Cardiac muscle cell (in vitro differentiated cells and primary cell): ENCODE measurements at regions not wholly inside any gene's neighbourhood (a gene's known extent, or its start where the extent isn't known, plus 50 kb on each side); places are given as distances from the start of the nearest gene placed in this dataset.
A peak's percentile ranks its signal among the peaks of the same experiment; 100 is the strongest.

Experiments used
- DNase-seq, 2 donors: peaks; one replicate each; pipeline versions ENCODE4 v3.0.0 to v3.0.0-alpha.2; 2010 to 2017; ENCODE audit warnings: low read depth in 1 of 2, low spot score in 1 of 2
- H3K27ac ChIP-seq: fragments of 200-600 bp; sonication (generic); 2 replicates; pipeline ENCODE4 v1.5.1; 2016
- H3K27me3 ChIP-seq: fragments of 200-600 bp; sonication (generic); 2 replicates; pipeline ENCODE4 v1.6.0; 2016; ENCODE audit warnings: control low read depth
- H3K36me3 ChIP-seq: fragments of 200-600 bp; sonication (generic); 2 replicates; pipeline ENCODE4 v1.5.1; 2016; ENCODE audit warnings: control low read depth
- H3K4me1 ChIP-seq: fragments of 200-600 bp; sonication (generic); 2 replicates; pipeline ENCODE4 v1.8.1; 2017; ENCODE audit warnings: low read depth, mild to moderate bottlenecking, mixed run types
- H3K4me3 ChIP-seq: fragments of 200-600 bp; sonication (generic); 2 replicates; pipeline ENCODE4 v1.5.1; 2016; ENCODE audit warnings: mild to moderate bottlenecking
- H3K9me3 ChIP-seq: fragments of 200-600 bp; sonication (generic); 2 replicates; pipeline ENCODE4 v1.5.1; 2017; ENCODE audit warnings: low read depth, mild to moderate bottlenecking, control low read depth
- TF ChIP-seq, protein P1 (sequence below): IDR thresholded peaks from 2 replicates; pipeline ENCODE4 v1.5.1; 2012; ENCODE audit warnings: low read depth, mild to moderate bottlenecking, low read length

GRCh38 chr2:52117299-52117698, 1085.4 kb upstream of the NRXN1 start:
- TF ChIP-seq, protein P1, sequence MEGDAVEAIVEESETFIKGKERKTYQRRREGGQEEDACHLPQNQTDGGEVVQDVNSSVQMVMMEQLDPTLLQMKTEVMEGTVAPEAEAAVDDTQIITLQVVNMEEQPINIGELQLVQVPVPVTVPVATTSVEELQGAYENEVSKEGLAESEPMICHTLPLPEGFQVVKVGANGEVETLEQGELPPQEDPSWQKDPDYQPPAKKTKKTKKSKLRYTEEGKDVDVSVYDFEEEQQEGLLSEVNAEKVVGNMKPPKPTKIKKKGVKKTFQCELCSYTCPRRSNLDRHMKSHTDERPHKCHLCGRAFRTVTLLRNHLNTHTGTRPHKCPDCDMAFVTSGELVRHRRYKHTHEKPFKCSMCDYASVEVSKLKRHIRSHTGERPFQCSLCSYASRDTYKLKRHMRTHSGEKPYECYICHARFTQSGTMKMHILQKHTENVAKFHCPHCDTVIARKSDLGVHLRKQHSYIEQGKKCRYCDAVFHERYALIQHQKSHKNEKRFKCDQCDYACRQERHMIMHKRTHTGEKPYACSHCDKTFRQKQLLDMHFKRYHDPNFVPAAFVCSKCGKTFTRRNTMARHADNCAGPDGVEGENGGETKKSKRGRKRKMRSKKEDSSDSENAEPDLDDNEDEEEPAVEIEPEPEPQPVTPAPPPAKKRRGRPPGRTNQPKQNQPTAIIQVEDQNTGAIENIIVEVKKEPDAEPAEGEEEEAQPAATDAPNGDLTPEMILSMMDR, result no peak
- Histone ChIP-seq H3K9me3 (no peaks in the 10 kb centered on the region), H3K36me3 (no peaks in the 10 kb centered on the region), H3K4me1 (no peaks in the 10 kb centered on the region), H3K4me3 (no peak overlapping the region), H3K27ac (no peak overlapping the region), H3K27me3 (no peaks in the 10 kb centered on the region)
- DNase-seq, result peak in 1 of 2 donors; percentile 52

- no peak for DNase-seq
- Histone ChIP-seq H3K4me1 (no peaks in the 10 kb centered on the region), H3K27me3 (no peaks in the 10 kb centered on the region), H3K9me3 (no peaks in the 10 kb centered on the region), H3K36me3 (no peaks in the 10 kb centered on the region), H3K27ac (no peak overlapping the region), H3K4me3 (no peak overlapping the region)
- TF ChIP-seq, protein P1, result no peak
Observed at GRCh38 chr2:52115750-52116149, 1083.8 kb upstream of the NRXN1 start.

DNA sequence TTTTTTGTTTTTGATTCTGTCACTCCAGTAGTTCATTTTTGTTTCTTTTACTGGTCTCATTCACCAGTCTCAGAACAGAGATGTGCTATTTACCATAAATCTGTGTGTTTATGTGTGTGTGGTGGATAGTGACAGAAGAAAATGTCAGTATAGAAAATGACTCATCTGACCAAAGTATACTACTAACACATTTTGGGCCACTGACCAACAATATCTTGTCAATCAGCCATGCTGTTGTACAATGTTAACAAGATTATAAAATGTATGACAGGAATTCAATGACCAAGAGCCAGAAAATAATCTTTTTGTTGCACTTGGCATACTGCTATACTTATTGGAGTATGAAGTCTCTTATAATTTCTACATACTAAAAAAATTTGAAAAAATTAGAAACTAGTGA, 1081.4 kb upstream of the NRXN1 start:
- no peaks in the 10 kb centered on the region for H3K27me3 ChIP-seq

GRCh38 chr2:52112141-52112540, 1080.2 kb upstream of the NRXN1 start:
- H3K27me3 ChIP-seq, result no peaks in the 10 kb centered on the region
- no peak for DNase-seq
- no peak overlapping the region for H3K27ac ChIP-seq
- no peak overlapping the region for H3K4me3 ChIP-seq
- no peaks in the 10 kb centered on the region for H3K4me1 ChIP-seq
- no peaks in the 10 kb centered on the region for H3K9me3 ChIP-seq
- no peaks in the 10 kb centered on the region for H3K36me3 ChIP-seq
- TF ChIP-seq, protein P1, result no peak

More for the DNA sequence above, 1081.4 kb upstream of the NRXN1 start:
- Histone ChIP-seq H3K27ac (no peak overlapping the region), H3K4me3 (no peak overlapping the region), H3K36me3 (no peaks in the 10 kb centered on the region), H3K4me1 (no peaks in the 10 kb centered on the region), H3K9me3 (no peaks in the 10 kb centered on the region)
- TF ChIP-seq, protein P1, result no peak
- DNase-seq, result no peak

DNA sequence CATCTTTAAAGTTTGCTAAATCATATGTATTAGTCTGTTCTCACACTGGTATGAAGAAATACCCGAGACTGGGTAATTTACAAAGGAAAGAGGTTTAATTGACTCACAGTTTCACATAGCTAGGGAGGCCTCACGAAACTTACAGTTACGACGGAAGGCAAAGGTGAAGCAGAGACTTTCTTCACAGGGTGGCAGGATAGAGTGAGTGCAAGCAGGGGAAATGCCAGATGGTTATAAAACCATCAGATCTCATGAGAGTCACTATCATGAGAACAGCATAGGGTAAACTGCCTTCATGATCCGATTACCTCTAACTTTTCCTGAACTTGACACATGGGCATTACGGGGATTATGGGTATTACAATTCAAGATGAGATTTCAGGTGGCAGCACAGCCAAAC, 1075.2 kb upstream of the NRXN1 start:
- Histone ChIP-seq H3K4me3 (no peak overlapping the region), H3K9me3 (no peaks in the 10 kb centered on the region), H3K36me3 (no peaks in the 10 kb centered on the region), H3K27me3 (no peaks in the 10 kb centered on the region), H3K27ac (no peak overlapping the region), H3K4me1 (no peaks in the 10 kb centered on the region)
- no peak for DNase-seq
- TF ChIP-seq, protein P1, result no peak

GRCh38 chr2:52097071-52097470, 1065.1 kb upstream of the NRXN1 start:
- no peaks in the 10 kb centered on the region for H3K36me3 ChIP-seq
- no peak overlapping the region for H3K27ac ChIP-seq
- H3K4me3 ChIP-seq, result no peak overlapping the region
- no peak for DNase-seq
- no peaks in the 10 kb centered on the region for H3K27me3 ChIP-seq
- H3K9me3 ChIP-seq, result no peaks in the 10 kb centered on the region
- H3K4me1 ChIP-seq, result no peaks in the 10 kb centered on the region
- TF ChIP-seq, protein P1, result no peak
